Neural cell (in vitro differentiated cells): ENCODE measurements at regions not wholly inside any gene's neighbourhood (a gene's known extent, or its start where the extent isn't known, plus 50 kb on each side); places are given as distances from the start of the nearest gene placed in this dataset.

Experiments
- H2AFZ ChIP-seq: fragments of 200-600, 300-800 bp; sonication (generic), shearing (Covaris generic); 2 replicates; pipeline ENCODE4 v1.6.0; 2014; ENCODE audit warnings: low read depth, mild to moderate bottlenecking, antibody characterized with exemption, low read length, moderate library complexity
- H3F3A ChIP-seq: fragments of 200-600 bp; shearing (Covaris generic); 2 replicates; pipeline ENCODE4 v1.6.1; 2016; ENCODE audit warnings: mild to moderate bottlenecking, moderate library complexity, mixed read lengths, antibody characterized with exemption, low read length; ENCODE audit not compliant: insufficient read depth, poor library complexity, severe bottlenecking
- H3K27ac ChIP-seq: fragments of 200-600, 300-800 bp; sonication (generic), shearing (Covaris generic); 2 replicates; pipeline ENCODE4 v1.5.1; 2014; ENCODE audit warnings: mild to moderate bottlenecking, low read length, moderate library complexity
- H3K27me3 ChIP-seq: fragments of 300-800, 200-600 bp; sonication (generic), shearing (Covaris generic); 2 replicates; pipeline ENCODE4 v1.6.0; 2014; ENCODE audit warnings: mild to moderate bottlenecking, low read depth, low read length, moderate library complexity; ENCODE audit not compliant: insufficient read depth
- H3K36me3 ChIP-seq: fragments of 300-800, 200-600 bp; sonication (generic), shearing (Covaris generic); 2 replicates; pipeline ENCODE4 v1.5.1; 2014; ENCODE audit warnings: mild to moderate bottlenecking, antibody characterized with exemption, low read length, moderate library complexity; ENCODE audit not compliant: insufficient read depth
- H3K4me2 ChIP-seq: fragments of 300-800, 200-600 bp; sonication (generic), shearing (Covaris generic); 2 replicates; pipeline ENCODE4 v1.6.0; 2014; ENCODE audit warnings: mild to moderate bottlenecking, low read length
- H3K4me3 ChIP-seq: fragments of 300-800, 200-600 bp; sonication (generic), shearing (Covaris generic); 2 replicates; pipeline ENCODE4 v1.5.1; 2014; ENCODE audit warnings: mild to moderate bottlenecking, low read length, moderate library complexity
- H3K79me2 ChIP-seq: fragments of 200-600 bp; shearing (Covaris generic); replicated peaks from 2 replicates; pipeline ENCODE4 v1.6.0; 2014; ENCODE audit warnings: mild to moderate bottlenecking, low read length, moderate library complexity; ENCODE audit not compliant: insufficient read depth
- H3K9ac ChIP-seq: fragments of 300-800, 200-600 bp; sonication (generic), shearing (Covaris generic); 2 replicates; pipeline ENCODE4 v1.6.1; 2016; ENCODE audit warnings: mild to moderate bottlenecking, low read length, mixed read lengths
- H3K9me2 ChIP-seq: fragments of 200-600 bp; shearing (Covaris generic); 2 replicates; pipeline ENCODE4 v1.6.1; 2016; ENCODE audit warnings: mild to moderate bottlenecking, low read length, mixed read lengths; ENCODE audit not compliant: insufficient read depth
- H3K9me3 ChIP-seq: fragments of 200-600, 300-800 bp; sonication (generic), shearing (Covaris generic); 2 replicates; pipeline ENCODE4 v1.6.1; 2016; ENCODE audit warnings: mild to moderate bottlenecking, mixed run types, low read length, moderate library complexity, mixed read lengths
- H4K20me1 ChIP-seq: fragments of 200-600 bp; shearing (Covaris generic); 2 replicates; pipeline ENCODE4 v1.6.1; 2016; ENCODE audit warnings: mild to moderate bottlenecking, mixed run types; ENCODE audit not compliant: insufficient read depth
- CTCF ChIP-seq: fragments of 450-650 bp; IDR thresholded peaks from 2 replicates; pipeline ENCODE4 v1.5.1; 2014; ENCODE audit warnings: antibody characterized with exemption, mild to moderate bottlenecking, moderate library complexity; ENCODE audit not compliant: poor library complexity, severe bottlenecking
- EP300 ChIP-seq: fragments of 450-650 bp; conservative IDR thresholded peaks from 2 replicates; pipeline ENCODE4 v1.6.1; 2014; ENCODE audit warnings: antibody characterized with exemption, mild to moderate bottlenecking, moderate library complexity; ENCODE audit not compliant: poor library complexity, severe bottlenecking
- EZH2 ChIP-seq: fragments of 200-600, 300-800 bp; shearing (Covaris generic), sonication (generic); IDR thresholded peaks from 2 replicates; pipeline ENCODE4 v1.6.1; 2014; ENCODE audit warnings: antibody characterized with exemption, low read length, borderline replicate concordance, mild to moderate bottlenecking; ENCODE audit not compliant: insufficient read depth, poor library complexity, severe bottlenecking
- MXI1 ChIP-seq: fragments of 450-650 bp; conservative IDR thresholded peaks from 2 replicates; pipeline ENCODE4 v1.6.1; 2014; ENCODE audit warnings: antibody characterized with exemption, mild to moderate bottlenecking; ENCODE audit not compliant: poor library complexity, severe bottlenecking
- POLR2AphosphoS5 ChIP-seq: IDR thresholded peaks from 2 replicates; pipeline ENCODE4 v1.6.1; 2012
- RAD21 ChIP-seq: fragments of 450-650 bp; conservative IDR thresholded peaks from 2 replicates; pipeline ENCODE4 v1.6.1; 2014; ENCODE audit warnings: antibody characterized with exemption, mild to moderate bottlenecking, moderate library complexity
- REST ChIP-seq: IDR thresholded peaks from 2 replicates; pipeline ENCODE4 v1.6.1; 2012; ENCODE audit warnings: borderline replicate concordance
- SMC3 ChIP-seq: fragments of 450-650 bp; conservative IDR thresholded peaks from 2 replicates; pipeline ENCODE4 v1.6.1; 2014; ENCODE audit warnings: antibody characterized with exemption, mild to moderate bottlenecking, moderate library complexity; ENCODE audit not compliant: poor library complexity
- TAF1 ChIP-seq: IDR thresholded peaks from 2 replicates; pipeline ENCODE4 v1.6.1; 2012; ENCODE audit warnings: low read depth

- Histone ChIP-seq H3K4me2 (no peak overlapping the region), H4K20me1 (no peaks in the 10 kb centered on the region), H3K36me3 (no peaks in the 10 kb centered on the region), H3K27me3 (no peaks in the 10 kb centered on the region), H3F3A (peaks cover 9% of the 10 kb centered on the region), H3K79me2 (no peaks in the 10 kb centered on the region), H3K9ac (no peak overlapping the region), H3K27ac (no peak overlapping the region), H3K4me3 (no peak overlapping the region), H3K9me3 (no peaks in the 10 kb centered on the region), H3K9me2 (no peaks in the 10 kb centered on the region), H2AFZ (no peak overlapping the region)
- TF ChIP-seq TAF1: no peak
- no peak for TF ChIP-seq RAD21
- no peak for TF ChIP-seq POLR2AphosphoS5
- no peak for TF ChIP-seq EZH2
- no peak for TF ChIP-seq EP300
- no peak for TF ChIP-seq REST
- no peak for TF ChIP-seq MXI1
- no peak for TF ChIP-seq SMC3
- no peak for TF ChIP-seq CTCF
These were observed 512.8 kb upstream of the B3GALT2 start for GRCh38 chr1:193699261-193699660.

- Histone ChIP-seq H2AFZ (no peak overlapping the region), H3K27me3 (no peaks in the 10 kb centered on the region), H3K9me2 (no peaks in the 10 kb centered on the region), H3K27ac (no peak overlapping the region), H3K36me3 (no peaks in the 10 kb centered on the region), H3F3A (no peaks in the 10 kb centered on the region), H3K9ac (no peak overlapping the region), H3K4me3 (no peak overlapping the region), H3K9me3 (no peaks in the 10 kb centered on the region), H4K20me1 (no peaks in the 10 kb centered on the region), H3K4me2 (no peak overlapping the region), H3K79me2 (no peaks in the 10 kb centered on the region)
- TF ChIP-seq MXI1 (no peak), TAF1 (no peak)
These were observed 511.4 kb upstream of the B3GALT2 start for GRCh38 chr1:193697776-193698175.

- Histone ChIP-seq H3K9me2 (no peaks in the 10 kb centered on the region), H3K27me3 (no peaks in the 10 kb centered on the region), H3K27ac (no peak overlapping the region), H3K4me3 (no peak overlapping the region), H2AFZ (no peak overlapping the region), H4K20me1 (no peaks in the 10 kb centered on the region), H3K4me2 (no peak overlapping the region), H3K9me3 (no peaks in the 10 kb centered on the region), H3K36me3 (no peaks in the 10 kb centered on the region), H3K79me2 (no peaks in the 10 kb centered on the region), H3F3A (no peaks in the 10 kb centered on the region), H3K9ac (no peak overlapping the region)
- TF ChIP-seq POLR2AphosphoS5 (no peak), REST (no peak), MXI1 (no peak), SMC3 (no peak), EZH2 (no peak), CTCF (no peak), TAF1 (no peak), EP300 (no peak)
These were observed 510.8 kb upstream of the B3GALT2 start for GRCh38 chr1:193697115-193697762.
